ENCODE measurements at regions not wholly inside any gene's neighbourhood (a gene's known extent, or its start where the extent isn't known, plus 50 kb on each side); places are given as distances from the start of the nearest gene placed in this dataset.

DNA sequence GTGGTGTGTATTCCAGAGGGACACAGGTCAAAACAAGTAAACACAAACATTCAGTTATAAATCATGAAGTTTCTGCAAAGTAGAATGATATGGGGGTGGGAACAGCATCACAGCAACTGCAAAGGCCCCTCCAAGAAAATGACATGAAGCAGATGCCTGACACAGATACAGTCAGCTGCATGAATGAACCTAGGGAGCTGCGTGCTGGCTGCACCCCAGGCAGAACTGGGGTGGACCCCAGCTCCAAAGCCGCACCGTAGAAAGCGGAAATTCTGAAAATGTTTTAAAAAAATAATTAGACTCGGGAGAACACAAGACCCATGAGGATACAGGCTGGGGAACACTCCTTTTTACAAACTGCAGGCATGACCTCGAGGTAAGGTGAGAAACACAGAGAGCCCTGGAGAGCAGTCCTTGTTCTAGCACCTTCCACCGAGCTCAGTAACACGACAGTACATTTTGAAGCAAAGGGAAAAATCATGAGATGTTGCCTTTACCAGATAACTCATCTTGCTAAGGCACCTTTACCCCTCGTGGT is 323.8 kb downstream of the SOX9 start:
- H3K9me3 Mint-ChIP-seq: no peaks in the 10 kb centered on the region
- no peak overlapping the region for H3K4me3 Mint-ChIP-seq
- no peaks in the 10 kb centered on the region for H3K27me3 Mint-ChIP-seq
- no peaks in the 10 kb centered on the region for H3K36me3 Mint-ChIP-seq
- H3K4me1 Mint-ChIP-seq: no peaks in the 10 kb centered on the region
- H3K27ac Mint-ChIP-seq: no peak overlapping the region

DNA sequence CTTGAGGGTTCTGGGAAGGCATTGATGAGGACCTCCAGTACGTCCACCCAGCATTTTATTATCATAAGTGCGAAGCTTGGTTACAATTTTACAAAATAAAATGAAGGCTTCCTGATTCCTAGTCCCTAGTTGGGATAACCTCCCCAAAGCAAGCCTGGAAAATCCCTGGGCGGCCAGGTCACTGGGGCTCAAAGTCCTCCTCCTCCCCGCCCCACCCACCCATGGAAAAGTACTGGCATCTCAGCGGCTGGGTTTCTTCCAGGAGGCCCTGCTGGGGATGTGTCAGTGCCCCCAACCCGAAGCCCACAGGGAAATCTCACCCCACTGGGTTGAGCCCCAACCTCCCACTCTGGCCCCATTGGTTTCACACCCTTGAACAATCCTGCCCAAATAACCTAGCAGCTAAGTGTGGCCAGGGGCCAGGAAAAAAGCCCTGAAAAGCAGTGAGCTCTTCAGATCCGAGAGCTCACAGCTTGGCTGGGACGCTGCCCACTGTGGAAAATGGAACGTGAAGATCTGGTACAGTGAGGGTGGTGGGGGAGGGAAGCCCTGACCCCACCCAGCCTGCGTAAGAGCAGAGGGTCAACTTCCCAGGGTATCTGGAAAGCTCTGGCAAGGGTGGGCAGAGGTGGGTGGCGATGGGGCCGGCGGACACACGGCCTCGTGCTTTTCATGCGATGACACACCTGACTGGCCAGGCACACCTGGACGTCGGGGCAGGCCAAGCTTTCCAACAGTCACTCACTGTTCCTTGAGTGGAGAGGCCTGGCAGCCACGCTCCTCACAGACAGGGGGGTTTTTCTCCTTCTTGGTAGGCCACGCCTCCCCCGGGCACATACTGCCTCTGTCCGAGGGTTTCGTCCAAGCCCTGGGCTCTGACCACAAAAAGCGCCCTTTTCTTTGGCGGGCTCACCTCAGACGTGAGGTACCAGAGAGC is 324.5 kb downstream of the SOX9 start:
- Mint-ChIP-seq H3K9me3 (no peaks in the 10 kb centered on the region), H3K27me3 (no peaks in the 10 kb centered on the region), H3K27ac (no peak overlapping the region), H3K4me3 (no peak overlapping the region), H3K36me3 (no peaks in the 10 kb centered on the region), H3K4me1 (no peaks in the 10 kb centered on the region)

DNA sequence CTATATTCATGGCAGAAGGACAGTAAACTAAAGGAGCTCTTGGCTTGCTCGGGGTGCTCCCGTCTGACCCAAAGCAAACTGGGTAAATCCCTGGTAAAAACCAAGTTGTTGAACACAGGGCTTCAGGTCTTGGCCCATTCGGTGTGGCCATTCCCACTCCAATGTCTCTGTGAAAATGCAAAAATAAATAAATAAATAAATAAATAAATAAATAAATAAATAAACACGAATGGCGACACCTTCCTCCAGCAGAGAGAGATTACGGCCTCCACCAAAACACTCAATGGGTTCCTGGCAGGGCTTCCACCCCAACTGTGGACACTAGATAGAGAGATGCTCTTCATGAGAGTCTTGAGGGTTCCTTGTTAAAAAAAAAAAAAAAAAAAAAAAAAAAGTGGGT is 325.3 kb downstream of the SOX9 start:
- H3K4me3 Mint-ChIP-seq: no peak overlapping the region
- H3K36me3 Mint-ChIP-seq: no peaks in the 10 kb centered on the region
- no peaks in the 10 kb centered on the region for H3K4me1 Mint-ChIP-seq
- H3K27me3 Mint-ChIP-seq: no peaks in the 10 kb centered on the region
- H3K27ac Mint-ChIP-seq: no peak overlapping the region
- H3K9me3 Mint-ChIP-seq: no peaks in the 10 kb centered on the region

DNA sequence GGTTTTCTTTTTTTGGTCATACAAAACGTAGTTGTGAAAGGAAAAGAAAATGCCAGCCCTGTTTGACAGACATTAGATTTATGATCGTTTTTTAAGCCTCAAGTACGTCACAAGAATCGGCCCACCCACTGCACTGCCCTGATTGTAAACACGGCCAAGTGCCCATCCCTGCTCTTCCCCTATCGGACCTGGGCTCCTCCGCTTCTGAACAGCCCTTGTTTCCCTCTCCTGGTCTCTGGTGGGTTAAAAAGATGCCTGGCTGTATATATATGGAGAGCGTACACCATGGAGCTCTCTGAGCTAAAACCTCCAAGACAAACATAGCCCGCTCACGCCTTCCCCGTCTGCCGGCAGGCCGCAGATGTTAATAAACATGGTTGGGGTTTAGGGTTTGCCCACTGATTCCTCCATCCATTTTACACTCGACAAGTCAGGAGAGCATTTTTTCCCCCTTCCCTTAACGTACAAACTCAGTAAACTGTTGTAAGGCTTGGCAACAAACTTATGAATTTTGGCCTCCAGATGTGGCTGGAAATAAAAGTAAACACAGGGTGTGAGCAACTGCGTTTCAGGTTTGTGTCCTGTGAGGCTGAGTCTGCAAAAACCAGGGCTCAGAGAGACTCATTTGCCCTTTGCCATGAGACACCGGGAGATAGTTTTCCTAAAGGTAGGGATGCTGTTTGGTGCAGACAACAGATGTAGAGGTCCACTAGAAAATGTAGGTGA is 325.9 kb downstream of the SOX9 start:
- no peaks in the 10 kb centered on the region for H3K36me3 Mint-ChIP-seq
- no peak overlapping the region for H3K4me3 Mint-ChIP-seq
- no peaks in the 10 kb centered on the region for H3K27me3 Mint-ChIP-seq
- no peaks in the 10 kb centered on the region for H3K4me1 Mint-ChIP-seq
- H3K9me3 Mint-ChIP-seq: no peaks in the 10 kb centered on the region
- H3K27ac Mint-ChIP-seq: no peak overlapping the region

DNA sequence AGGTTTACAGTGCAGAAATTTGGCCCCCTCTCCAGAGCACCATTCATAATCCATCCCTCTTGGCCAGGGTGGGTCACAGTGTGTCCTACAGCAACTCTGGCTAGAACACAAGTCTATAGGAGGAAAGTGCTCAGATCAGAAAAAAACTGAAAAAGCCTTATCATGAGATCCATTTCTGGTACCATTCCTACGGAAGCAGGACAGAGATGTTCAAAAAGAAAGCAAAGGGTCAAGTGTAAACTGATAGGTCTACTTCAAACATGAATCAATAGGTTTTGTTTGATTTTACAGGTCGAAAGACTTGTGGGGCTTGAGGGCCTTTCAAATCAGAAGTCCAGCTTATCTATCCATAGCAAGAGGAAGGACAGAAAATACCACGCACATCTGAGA is 326.4 kb downstream of the SOX9 start:
- Mint-ChIP-seq H3K27me3 (no peaks in the 10 kb centered on the region), H3K4me1 (no peaks in the 10 kb centered on the region)

DNA sequence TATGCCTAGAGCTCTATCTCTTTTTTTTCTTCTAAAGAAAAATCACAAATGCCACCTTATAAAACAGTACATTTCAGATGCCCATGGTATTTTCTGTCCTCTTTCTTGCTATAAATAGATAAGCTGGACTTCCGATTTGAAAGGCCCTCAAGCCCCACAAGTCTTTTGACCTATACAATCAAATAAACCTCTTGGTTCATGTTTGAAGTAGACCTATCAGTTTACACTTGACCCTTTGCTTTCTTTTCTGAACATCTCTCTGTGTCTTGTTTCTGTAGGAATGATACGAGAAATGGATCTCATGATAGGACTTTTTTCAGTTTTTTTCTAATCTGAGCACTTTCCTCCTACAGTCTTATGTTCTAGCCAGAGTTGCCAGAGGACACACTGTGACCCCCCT is 327.2 kb downstream of the SOX9 start:
- Mint-ChIP-seq H3K4me1 (no peaks in the 10 kb centered on the region), H3K27me3 (no peaks in the 10 kb centered on the region), H3K4me3 (no peak overlapping the region), H3K9me3 (no peaks in the 10 kb centered on the region), H3K27ac (no peak overlapping the region), H3K36me3 (no peaks in the 10 kb centered on the region)

More for the DNA sequence above, 326.4 kb downstream of the SOX9 start:
- H3K36me3 Mint-ChIP-seq: no peaks in the 10 kb centered on the region
- no peak overlapping the region for H3K27ac Mint-ChIP-seq
- H3K9me3 Mint-ChIP-seq: no peaks in the 10 kb centered on the region
- no peak overlapping the region for H3K4me3 Mint-ChIP-seq

DNA sequence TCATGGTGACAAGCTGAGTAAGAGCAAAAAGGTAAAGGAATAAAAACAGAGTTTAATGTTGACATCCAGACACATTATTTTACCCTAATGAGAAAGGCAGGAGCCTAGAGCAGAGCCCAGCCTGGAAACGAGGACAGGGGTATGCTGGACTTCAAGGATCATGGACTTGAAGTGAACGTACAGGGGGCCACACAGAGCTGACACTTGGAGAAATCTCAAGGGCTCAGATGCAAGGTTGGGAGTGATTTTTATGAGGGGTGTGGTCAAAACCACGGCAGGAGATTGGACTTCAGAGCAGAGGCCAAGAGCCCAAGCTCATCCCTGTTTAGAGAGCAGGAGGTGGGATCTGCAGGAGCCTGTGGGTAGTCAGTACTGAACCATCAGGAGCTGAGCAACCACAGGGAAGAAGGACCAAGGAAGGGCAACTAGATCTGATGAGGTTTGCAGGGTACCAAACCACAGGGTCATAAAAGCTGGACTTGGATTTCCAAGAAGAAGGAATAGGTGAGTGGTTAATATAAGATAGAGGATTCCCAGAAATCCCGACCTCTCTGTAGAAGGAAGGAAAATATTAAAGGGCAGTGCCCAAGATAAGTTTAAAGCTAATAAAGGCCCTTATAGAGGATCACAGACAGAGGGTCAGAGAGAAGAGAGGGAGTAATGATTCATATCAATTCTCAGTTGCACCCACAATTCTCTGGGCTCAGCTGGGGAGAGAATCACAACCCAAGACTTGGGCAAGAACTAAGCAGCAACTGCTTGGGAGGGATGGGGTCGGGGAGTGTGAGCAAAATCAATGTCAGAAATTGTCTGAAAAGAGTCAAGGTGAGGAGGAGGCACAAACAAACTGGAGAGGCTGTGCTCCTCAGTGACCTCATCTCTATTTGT is 331.7 kb downstream of the SOX9 start:
- Mint-ChIP-seq H3K27me3 (peaks cover 1% of the 10 kb centered on the region), H3K36me3 (no peaks in the 10 kb centered on the region), H3K4me1 (no peaks in the 10 kb centered on the region), H3K27ac (no peak overlapping the region), H3K9me3 (no peaks in the 10 kb centered on the region), H3K4me3 (no peak overlapping the region)

DNA sequence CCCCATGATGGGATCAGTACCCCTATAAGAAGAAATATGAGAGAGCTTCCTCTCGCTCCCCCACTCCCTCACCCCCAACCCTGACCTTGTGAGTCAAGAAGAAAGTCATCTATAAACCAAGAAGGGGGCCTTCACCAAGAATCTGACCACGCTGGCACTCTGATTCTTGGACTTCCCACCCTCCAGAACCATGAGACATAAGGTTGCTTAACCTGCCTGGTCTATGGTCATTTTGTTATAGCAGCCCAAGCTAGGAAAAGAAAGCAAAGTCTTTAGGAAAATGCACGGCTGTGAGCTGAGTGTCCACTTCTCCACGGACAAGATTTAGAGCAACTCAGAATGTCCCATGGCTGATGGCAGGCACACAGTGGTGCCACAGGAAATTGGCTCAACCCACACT is 333.5 kb downstream of the SOX9 start:
- Mint-ChIP-seq H3K27me3 (peaks cover 1% of the 10 kb centered on the region), H3K9me3 (no peaks in the 10 kb centered on the region), H3K36me3 (no peaks in the 10 kb centered on the region), H3K4me3 (no peak overlapping the region), H3K4me1 (no peaks in the 10 kb centered on the region), H3K27ac (no peak overlapping the region)

DNA sequence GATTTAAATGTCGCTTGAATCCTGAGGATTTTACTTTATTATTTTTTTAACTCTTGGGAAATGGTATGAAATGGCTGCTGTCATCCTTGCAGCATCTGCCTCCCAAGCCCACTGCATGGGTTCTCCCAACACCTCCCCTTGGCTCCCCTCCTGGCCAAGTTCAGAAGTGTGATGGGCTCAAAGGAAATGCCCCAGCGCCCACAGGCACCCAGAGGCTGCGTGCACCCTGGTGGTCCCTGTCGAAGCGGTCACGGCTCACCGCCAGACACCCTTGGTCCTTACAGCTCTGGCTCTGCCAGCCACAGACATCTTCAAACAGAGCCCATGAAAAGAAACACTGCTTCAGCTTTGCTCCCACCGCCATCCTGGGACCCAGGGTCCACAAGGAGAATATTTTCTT is 334.7 kb downstream of the SOX9 start:
- Mint-ChIP-seq H3K27me3 (peaks cover 3% of the 10 kb centered on the region), H3K36me3 (no peaks in the 10 kb centered on the region), H3K27ac (no peak overlapping the region), H3K4me3 (no peak overlapping the region), H3K9me3 (no peaks in the 10 kb centered on the region), H3K4me1 (no peaks in the 10 kb centered on the region)

DNA sequence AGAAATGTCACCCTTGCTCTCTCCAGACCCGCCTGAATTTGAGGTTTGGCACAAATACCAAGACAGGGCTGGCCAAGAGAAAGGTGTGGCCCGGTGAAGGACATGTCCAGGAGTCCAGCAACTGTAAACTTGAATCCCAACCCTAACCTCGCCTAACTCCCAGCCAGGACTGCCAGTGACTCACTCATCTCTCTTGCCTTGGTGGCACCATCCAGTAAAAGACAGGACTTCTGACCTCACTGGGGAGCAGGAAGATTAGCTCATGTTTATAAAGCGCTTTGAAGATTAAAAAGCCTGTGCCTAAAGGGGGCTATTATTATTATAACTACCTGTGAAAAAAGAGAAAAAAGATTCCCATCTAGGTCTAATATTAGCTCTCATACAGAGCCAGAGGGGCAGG is 335.3 kb downstream of the SOX9 start:
- Mint-ChIP-seq H3K27me3 (peaks cover 3% of the 10 kb centered on the region), H3K4me3 (no peak overlapping the region), H3K27ac (no peak overlapping the region), H3K36me3 (no peaks in the 10 kb centered on the region), H3K4me1 (no peaks in the 10 kb centered on the region), H3K9me3 (no peaks in the 10 kb centered on the region)

DNA sequence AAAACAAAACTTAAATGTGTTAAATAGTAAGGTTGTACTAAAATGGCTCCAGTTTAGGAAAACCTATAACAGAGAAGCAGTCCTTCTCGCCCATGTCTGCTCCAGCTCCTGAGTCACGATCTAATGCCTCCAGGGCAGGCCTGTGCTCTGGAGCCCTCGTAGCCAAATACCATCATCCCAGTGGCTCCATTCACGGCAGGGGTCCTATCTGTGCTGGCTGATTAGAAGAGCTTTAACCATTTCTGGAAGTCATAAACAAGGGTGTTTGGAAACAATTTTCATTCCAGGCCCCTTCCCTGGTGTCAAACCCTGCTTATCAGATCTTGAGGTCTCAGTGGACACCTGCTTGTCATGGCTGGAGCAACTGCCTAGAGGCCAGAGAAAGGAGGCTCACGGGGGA is 336.9 kb downstream of the SOX9 start:
- H3K4me1 Mint-ChIP-seq: no peaks in the 10 kb centered on the region
- no peak overlapping the region for H3K4me3 Mint-ChIP-seq
- H3K27me3 Mint-ChIP-seq: peaks cover 7% of the 10 kb centered on the region
- H3K27ac Mint-ChIP-seq: no peak overlapping the region
- no peaks in the 10 kb centered on the region for H3K36me3 Mint-ChIP-seq
- no peaks in the 10 kb centered on the region for H3K9me3 Mint-ChIP-seq

DNA sequence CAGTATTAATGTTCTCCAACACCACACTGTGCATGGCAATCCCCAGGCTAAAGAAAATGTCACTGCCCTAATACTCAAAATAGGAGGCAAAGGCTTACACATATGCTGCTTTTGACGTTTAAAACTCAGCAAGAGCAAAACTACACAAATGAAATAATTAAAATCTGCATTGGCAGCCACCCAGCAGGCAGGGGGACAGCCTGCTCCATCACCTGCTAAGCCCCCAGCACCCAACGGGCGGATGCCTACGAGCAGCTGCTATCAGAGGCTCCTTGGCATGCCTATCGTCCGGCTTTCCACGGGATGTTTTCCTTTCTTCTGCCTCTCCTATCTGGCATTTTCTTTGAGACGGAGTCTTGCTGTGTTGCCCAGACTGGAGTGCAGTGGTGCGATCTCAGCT is 337.5 kb downstream of the SOX9 start:
- no peak overlapping the region for H3K27ac Mint-ChIP-seq
- no peaks in the 10 kb centered on the region for H3K4me1 Mint-ChIP-seq
- no peaks in the 10 kb centered on the region for H3K9me3 Mint-ChIP-seq
- H3K4me3 Mint-ChIP-seq: no peak overlapping the region
- H3K27me3 Mint-ChIP-seq: peaks cover 7% of the 10 kb centered on the region
- H3K36me3 Mint-ChIP-seq: no peaks in the 10 kb centered on the region

DNA sequence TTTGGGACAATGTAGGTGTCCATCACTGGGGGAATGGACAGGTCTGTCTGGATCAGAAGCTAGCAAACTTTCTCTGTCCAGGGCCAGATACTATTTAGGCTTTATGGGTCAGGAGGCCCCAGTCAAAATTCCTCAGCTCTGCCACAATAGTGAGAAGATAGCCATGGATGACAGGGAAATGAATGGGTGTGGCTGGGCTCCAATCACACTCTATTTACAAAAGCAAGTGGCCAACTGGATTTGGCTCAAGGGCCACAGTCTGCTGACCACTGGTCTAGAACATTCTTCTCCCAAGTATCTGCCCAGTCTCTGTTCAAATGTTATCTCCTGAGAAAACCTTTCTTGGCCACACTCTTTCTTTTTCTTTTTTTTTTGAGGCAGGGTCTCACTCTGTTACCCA is 339.9 kb downstream of the SOX9 start:
- Mint-ChIP-seq H3K36me3 (no peaks in the 10 kb centered on the region), H3K27ac (no peak overlapping the region), H3K27me3 (peaks cover 6% of the 10 kb centered on the region), H3K4me1 (no peaks in the 10 kb centered on the region), H3K4me3 (no peak overlapping the region), H3K9me3 (no peaks in the 10 kb centered on the region)

DNA sequence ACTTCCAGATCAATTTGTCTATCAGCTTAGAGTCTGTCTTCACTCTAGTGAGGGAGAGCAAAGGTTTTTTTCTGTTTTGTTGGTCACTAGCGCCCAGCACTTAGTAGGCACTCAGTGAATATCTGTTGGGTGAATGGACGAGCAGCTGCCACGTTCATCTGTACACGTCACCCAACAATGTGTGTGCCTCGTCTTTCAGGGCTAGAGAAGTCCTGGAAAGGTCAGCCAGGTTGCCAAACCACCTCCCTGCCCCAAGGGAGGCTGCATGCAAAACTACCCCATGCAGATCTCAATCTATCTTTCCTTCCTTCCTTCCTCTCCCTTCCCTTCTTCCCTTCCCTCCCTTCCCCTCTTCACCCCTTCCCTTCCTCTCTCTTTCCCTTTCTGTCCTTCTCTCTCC is 340.9 kb downstream of the SOX9 start:
- Mint-ChIP-seq H3K27me3 (peaks cover 6% of the 10 kb centered on the region), H3K4me1 (no peaks in the 10 kb centered on the region), H3K9me3 (no peaks in the 10 kb centered on the region), H3K4me3 (no peak overlapping the region), H3K36me3 (no peaks in the 10 kb centered on the region), H3K27ac (no peak overlapping the region)

DNA sequence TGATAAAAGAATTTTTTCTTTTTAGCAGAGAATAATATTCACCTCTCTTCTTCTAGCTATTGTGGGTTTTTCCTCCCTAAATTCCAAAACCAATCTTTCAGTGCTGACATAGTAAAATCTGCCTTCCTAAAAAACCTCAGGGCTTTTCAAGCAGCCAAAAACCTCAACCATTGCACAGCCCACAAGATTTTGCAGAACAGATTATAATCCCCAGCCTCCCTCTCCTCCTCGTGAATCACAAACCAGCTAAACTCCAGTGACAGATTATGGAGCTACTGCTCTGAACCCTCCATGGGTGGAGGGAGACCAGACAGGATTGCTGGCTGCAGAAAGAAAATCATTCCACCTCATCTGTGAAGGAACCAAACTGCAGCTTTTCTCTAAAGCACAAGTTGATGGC is 341.6 kb downstream of the SOX9 start:
- H3K9me3 Mint-ChIP-seq: no peaks in the 10 kb centered on the region
- H3K27me3 Mint-ChIP-seq: peaks cover 6% of the 10 kb centered on the region
- no peak overlapping the region for H3K27ac Mint-ChIP-seq

More for the DNA sequence above, 341.6 kb downstream of the SOX9 start:
- Mint-ChIP-seq H3K4me1 (no peaks in the 10 kb centered on the region), H3K36me3 (no peaks in the 10 kb centered on the region), H3K4me3 (no peak overlapping the region)

Data from activated naive CD4-positive, alpha-beta T cell treated with anti-CD3 and anti-CD28 coated beads, Interleukin-2, amount 50 U/mL, for 24 hours (primary cell).